ENCODE measurements at regions not wholly inside any gene's neighbourhood (a gene's known extent, or its start where the extent isn't known, plus 50 kb on each side); places are given as distances from the start of the nearest gene placed in this dataset.

- TF ChIP-seq CTCF (conservative IDR thresholded peaks at IDR 0.05 in 1 of 2, IDR thresholded peaks at IDR 0.05 in 1 of 2; ENCODE audit: low read depth in 1 of 2, low read length in 2 of 2) (no peak), EZH2 (IDR thresholded peaks at IDR 0.05; ENCODE audit: low read length, missing control alignments) (no peak)
Observed at GRCh38 chr5:71948206-71948605, 159.1 kb upstream of the MAP1B start.
